Heart left ventricle (tissue), 13 donors: ENCODE measurements at regions not wholly inside any gene's neighbourhood (a gene's known extent, or its start where the extent isn't known, plus 50 kb on each side); places are given as distances from the start of the nearest gene placed in this dataset.

Experiments used
- CTCF ChIP-seq, 12 donors: fragments of 200-600 bp; sonication (generic) in 4 of 12; IDR thresholded peaks; one replicate each; pipeline versions ENCODE4 v1.5.0 to v1.8.0; 2018 to 2022; ENCODE audit warnings: antibody characterized with exemption in 12 of 12, mild to moderate bottlenecking in 5 of 12
- POLR2A ChIP-seq, 2 donors: fragments of 450-650 bp; IDR thresholded peaks; one replicate each; pipeline ENCODE4 v1.6.1; 2017; ENCODE audit warnings: antibody characterized with exemption in 2 of 2, mild to moderate bottlenecking in 2 of 2, moderate library complexity in 2 of 2
- donor health status: ischemic (EF 13 %, LVEDD 7.1; RV severe dilation, severe dysfunction).
- donor health status: DM: no; HTN: yes; CAD: no.
- donor health status: DM: no; HTN: no; CAD: no.
- donor health status: ischemic (EF 25% LVEDD 6.9; RV normal size, moderate dysfunction).
- donor health status: ischemic (EF 25% LVEDD 5.7; RV mildly dilated, moderate dysfunction).
- donor health status: ischemic (EF 35%, LVEDD 5.7; RV mildly dilated, moderate dysfunction).
- donor health status: nonischemic (EF 11% LVEDD 7.7; RV severe dilation, severe dysfunction).
- donor health status: DM: yes; HTN: yes; CAD: no.
- donor health status: PGD.
- donor health status: ischemic (EF 29% LVEDD 5.4; RV normal size, mild dysfunction).
- donor health status: nonischemic (EF 23%, LVEDD 6.1; RV moderate dilation, normal function).

DNA sequence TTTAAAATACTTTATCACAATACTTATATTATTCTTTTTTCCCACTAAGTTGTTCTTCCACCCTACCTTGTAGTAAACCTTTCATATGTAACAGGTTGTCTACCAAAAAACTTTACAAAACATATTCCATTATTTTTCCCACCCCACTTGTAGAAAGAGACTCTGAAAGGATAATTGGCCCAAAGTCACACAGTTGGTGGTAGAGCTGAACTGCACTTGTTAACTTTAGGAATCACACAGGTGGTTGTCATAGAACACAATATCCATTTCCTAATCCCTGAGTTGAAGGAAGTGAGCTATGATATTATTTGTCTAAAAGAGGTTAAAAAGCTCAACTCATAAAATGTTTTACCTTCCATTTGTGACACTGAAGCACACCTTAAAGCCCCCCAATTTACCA, 188.8 kb upstream of the FOXP2 start:
- no peak for TF ChIP-seq POLR2A (IDR thresholded peaks at IDR 0.05)
- TF ChIP-seq CTCF (IDR thresholded peaks at IDR 0.05), result no peak
